ENCODE measurements at regions not wholly inside any gene's neighbourhood (a gene's known extent, or its start where the extent isn't known, plus 50 kb on each side); places are given as distances from the start of the nearest gene placed in this dataset.
"Not testable (repeated sequence)": the region's sequence is repeated elsewhere in the genome, so short reads cannot be mapped to it uniquely, and the experiment has no call there.

DNA sequence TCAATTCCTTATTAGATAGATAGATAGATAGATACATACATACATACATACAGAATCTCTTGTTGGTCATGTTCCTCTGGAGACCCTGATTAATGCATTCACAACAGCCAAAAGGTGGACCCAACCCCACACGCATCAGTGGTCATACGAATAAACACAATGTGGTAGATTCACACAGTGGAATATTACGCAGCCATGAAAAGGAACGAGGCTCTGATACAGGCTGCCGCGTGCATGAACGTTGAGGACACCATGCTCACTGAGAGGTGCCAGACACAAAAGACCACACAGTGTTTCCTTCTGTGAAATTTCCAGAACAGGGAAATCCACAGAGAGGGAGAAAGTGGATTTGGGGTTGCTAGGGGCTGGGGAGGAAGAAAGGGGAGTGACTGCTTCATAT, 136.7 kb downstream of the CRLF2 start:
- Histone ChIP-seq H3K9me3 (ENCODE audit: insufficient read depth, low read depth, low read length) (peaks cover 7% of the 10 kb centered on the region; the same call in 1 of the 2 replicates), H3K4me1 (ENCODE audit: insufficient read depth, low read length) (no peaks in the 10 kb centered on the region), H3K27ac (ENCODE audit: low read length) (no peak overlapping the region), H3K9ac (ENCODE audit: low read depth, low read length) (no peak overlapping the region), H3K4me3 (ENCODE audit: low read length) (no peak overlapping the region), H3K36me3 (ENCODE audit: insufficient read depth, low read depth, low read length) (no peaks in the 10 kb centered on the region), H3K27me3 (ENCODE audit: insufficient read depth, low read length) (no peaks in the 10 kb centered on the region; the same call in 1 of the 2 replicates)

DNA sequence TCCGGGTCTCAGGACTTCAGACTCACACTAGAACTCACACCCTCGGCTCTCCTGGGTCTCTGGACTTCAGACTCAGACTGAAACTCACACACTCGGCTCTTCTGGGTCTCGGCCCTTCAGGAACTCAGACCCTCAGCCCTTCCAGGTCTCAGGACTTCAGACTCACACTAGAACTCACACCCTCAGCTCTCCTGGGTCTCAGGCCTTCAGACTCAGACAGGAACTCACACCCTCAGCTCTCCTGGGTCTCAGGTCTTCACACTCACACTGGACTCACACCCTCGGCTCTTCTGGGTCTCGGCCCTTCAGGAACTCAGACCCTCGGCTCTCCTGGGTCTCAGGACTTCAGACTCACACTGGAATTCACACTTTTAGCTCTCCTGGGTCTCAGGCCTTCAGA, 137.3 kb downstream of the CRLF2 start:
- no peaks in the 10 kb centered on the region for H3K36me3 ChIP-seq (ENCODE audit: insufficient read depth, low read depth, low read length)
- no peak overlapping the region for H3K4me3 ChIP-seq (ENCODE audit: low read length)
- H3K9ac ChIP-seq (ENCODE audit: low read depth, low read length) = no peak overlapping the region
- no peak overlapping the region for H3K27ac ChIP-seq (ENCODE audit: low read length)
- no peaks in the 10 kb centered on the region for H3K4me1 ChIP-seq (ENCODE audit: insufficient read depth, low read length)
- H3K9me3 ChIP-seq (ENCODE audit: insufficient read depth, low read depth, low read length) = peaks cover 7% of the 10 kb centered on the region; the same call in 1 of the 2 replicates
- H3K27me3 ChIP-seq (ENCODE audit: insufficient read depth, low read length) = no peaks in the 10 kb centered on the region; the same call in 1 of the 2 replicates

DNA sequence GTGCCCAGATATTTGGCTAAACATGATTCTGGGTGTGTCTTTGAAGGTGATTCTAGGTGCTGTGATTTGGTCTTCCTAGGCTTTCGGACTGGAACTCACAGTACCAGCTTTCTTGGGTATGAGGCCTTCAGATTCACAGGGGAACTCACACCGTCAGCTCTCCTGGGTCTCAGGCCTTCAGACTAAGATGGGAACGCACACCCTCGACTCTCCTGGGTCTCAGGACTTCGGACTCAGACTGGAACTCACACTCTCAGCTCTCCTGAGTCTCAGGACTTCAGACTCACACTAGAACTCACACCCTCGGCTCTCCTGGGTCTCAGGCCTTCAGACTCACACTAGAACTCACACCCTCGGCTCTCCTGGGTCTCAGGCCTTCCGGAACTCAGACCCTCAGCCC, 137.7 kb downstream of the CRLF2 start:
- no peaks in the 10 kb centered on the region for H3K36me3 ChIP-seq (ENCODE audit: insufficient read depth, low read depth, low read length)
- H3K27me3 ChIP-seq (ENCODE audit: insufficient read depth, low read length) = no peaks in the 10 kb centered on the region; the same call in 1 of the 2 replicates
- H3K9me3 ChIP-seq (ENCODE audit: insufficient read depth, low read depth, low read length) = peaks cover 7% of the 10 kb centered on the region; the same call in 1 of the 2 replicates
- H3K9ac ChIP-seq (ENCODE audit: low read depth, low read length) = no peak overlapping the region
- no peak overlapping the region for H3K27ac ChIP-seq (ENCODE audit: low read length)
- no peak overlapping the region for H3K4me3 ChIP-seq (ENCODE audit: low read length)
- H3K4me1 ChIP-seq (ENCODE audit: insufficient read depth, low read length) = no peaks in the 10 kb centered on the region

DNA sequence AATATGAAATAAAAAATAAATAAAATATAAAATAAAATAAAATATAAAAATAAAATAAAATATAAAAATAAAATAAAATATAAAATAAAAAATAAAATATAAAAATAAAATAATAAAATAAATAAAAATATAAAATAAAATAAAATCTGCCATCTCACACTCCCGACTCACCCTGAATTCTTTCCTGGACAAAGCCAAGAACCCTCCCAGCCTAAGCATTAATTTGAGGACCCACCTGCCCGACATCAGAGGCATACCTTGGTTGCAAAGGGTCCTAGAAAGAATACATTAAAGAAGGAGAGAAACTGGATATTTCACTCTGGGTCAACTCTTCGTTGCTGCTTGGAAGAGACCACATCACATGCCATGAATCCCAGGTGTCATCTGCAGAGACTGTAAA, 138.3 kb downstream of the CRLF2 start:
- no peak overlapping the region for H3K4me3 ChIP-seq (ENCODE audit: low read length)
- no peak overlapping the region for H3K9ac ChIP-seq (ENCODE audit: low read depth, low read length)
- no peaks in the 10 kb centered on the region for H3K4me1 ChIP-seq (ENCODE audit: insufficient read depth, low read length)
- H3K36me3 ChIP-seq (ENCODE audit: insufficient read depth, low read depth, low read length) = no peaks in the 10 kb centered on the region
- no peak overlapping the region for H3K27ac ChIP-seq (ENCODE audit: low read length)
- H3K27me3 ChIP-seq (ENCODE audit: insufficient read depth, low read length) = no peaks in the 10 kb centered on the region; the same call in 1 of the 2 replicates
- H3K9me3 ChIP-seq (ENCODE audit: insufficient read depth, low read depth, low read length) = peaks cover 7% of the 10 kb centered on the region; the same call in 1 of the 2 replicates

DNA sequence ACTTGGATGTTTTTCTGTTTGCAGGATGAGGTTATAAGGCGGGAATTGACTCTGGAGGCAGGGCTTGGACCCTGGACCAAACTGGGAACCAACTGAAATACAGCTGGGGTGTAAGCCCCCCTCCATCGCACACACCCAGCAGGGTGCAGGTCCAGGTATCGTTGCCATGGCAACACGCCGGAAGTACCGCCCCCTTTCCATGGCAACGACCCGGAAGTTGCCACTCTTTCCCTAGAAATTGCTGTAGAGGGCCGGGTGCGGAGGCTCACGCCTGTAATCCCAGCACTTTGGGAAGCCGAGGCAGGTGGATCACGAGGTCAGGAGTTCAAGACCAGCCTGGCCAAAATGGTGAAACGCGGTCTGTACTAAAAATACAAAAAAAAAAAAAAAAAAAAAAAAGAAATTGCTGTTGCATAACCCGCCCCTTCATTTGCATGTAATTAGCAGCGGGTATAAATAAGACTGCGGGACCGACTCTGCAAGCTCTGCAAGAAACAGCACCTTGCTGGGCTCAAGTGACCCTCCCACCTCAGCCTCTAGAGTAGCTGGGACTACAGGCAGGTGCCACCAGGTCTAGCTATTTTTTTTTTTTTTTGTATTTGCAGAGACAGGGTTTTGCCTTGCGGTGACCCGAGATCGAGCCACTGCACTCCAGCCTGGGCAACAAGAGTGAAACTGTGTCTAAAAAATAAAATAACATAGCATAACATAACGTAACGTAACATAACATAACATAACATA, 139.6 kb downstream of the CRLF2 start:
- no peak overlapping the region for H3K9ac ChIP-seq (ENCODE audit: low read depth, low read length)
- no peaks in the 10 kb centered on the region; the same call in 1 of the 2 replicates for H3K27me3 ChIP-seq (ENCODE audit: insufficient read depth, low read length)
- H3K36me3 ChIP-seq (ENCODE audit: insufficient read depth, low read depth, low read length) = no peaks in the 10 kb centered on the region
- peaks cover 7% of the 10 kb centered on the region; the same call in 1 of the 2 replicates for H3K9me3 ChIP-seq (ENCODE audit: insufficient read depth, low read depth, low read length)
- no peaks in the 10 kb centered on the region for H3K4me1 ChIP-seq (ENCODE audit: insufficient read depth, low read length)
- no peak overlapping the region for H3K4me3 ChIP-seq (ENCODE audit: low read length)
- no peak overlapping the region for H3K27ac ChIP-seq (ENCODE audit: low read length)

DNA sequence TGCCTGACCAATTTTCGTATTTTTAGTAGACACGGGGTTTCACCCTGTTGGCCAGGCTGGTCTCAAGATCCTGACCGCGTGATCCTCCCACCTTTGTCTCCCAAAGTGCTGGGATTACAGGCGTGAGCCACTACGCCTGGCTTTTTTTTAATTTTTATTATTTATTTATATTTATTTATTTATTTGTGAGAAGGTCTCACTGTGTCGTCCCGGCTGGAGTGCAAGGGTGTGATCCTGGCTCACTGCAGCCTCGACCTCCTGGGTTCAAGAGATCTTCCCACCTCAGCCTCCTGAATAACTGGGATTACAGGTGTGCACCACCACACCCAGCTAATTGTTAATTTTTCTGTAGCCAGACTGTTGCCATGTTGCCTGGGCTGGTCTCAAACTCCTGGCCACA, 141.1 kb downstream of the CRLF2 start:
- peaks cover 7% of the 10 kb centered on the region; the same call in 1 of the 2 replicates for H3K9me3 ChIP-seq (ENCODE audit: insufficient read depth, low read depth, low read length)
- H3K27ac ChIP-seq (ENCODE audit: low read length) = no peak overlapping the region
- H3K4me1 ChIP-seq (ENCODE audit: insufficient read depth, low read length) = no peaks in the 10 kb centered on the region
- H3K27me3 ChIP-seq (ENCODE audit: insufficient read depth, low read length) = no peaks in the 10 kb centered on the region
- H3K9ac ChIP-seq (ENCODE audit: low read depth, low read length) = no peak overlapping the region
- no peak overlapping the region for H3K4me3 ChIP-seq (ENCODE audit: low read length)
- no peaks in the 10 kb centered on the region for H3K36me3 ChIP-seq (ENCODE audit: insufficient read depth, low read depth, low read length)

DNA sequence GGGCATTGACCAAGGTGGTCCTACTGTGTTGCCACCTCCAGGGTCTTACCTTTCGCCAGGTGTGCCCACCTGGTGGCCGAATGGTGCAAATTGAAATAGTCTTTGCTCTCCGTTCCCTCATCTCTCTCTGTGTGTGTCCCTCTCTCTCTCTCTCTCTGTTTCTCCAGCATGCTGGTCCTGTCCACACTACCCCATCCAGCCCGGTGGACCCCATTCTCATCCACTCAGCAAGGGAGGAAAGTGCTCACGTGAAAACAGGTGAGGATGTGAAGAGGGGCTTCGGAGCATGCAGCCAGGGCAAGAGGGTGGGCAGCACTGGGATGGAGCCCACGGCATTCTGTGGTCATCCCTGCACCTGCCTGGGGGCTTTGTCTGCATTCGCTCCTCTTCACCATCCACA, 150.1 kb downstream of the CRLF2 start:
- no peaks in the 10 kb centered on the region for H3K27me3 ChIP-seq (ENCODE audit: insufficient read depth, low read length)
- H3K9ac ChIP-seq (ENCODE audit: low read depth, low read length) = no peak overlapping the region
- H3K36me3 ChIP-seq (ENCODE audit: insufficient read depth, low read depth, low read length) = no peaks in the 10 kb centered on the region
- no peak overlapping the region for H3K27ac ChIP-seq (ENCODE audit: low read length)
- peaks cover 7% of the 10 kb centered on the region; the same call in 1 of the 2 replicates for H3K9me3 ChIP-seq (ENCODE audit: insufficient read depth, low read depth, low read length)
- no peak overlapping the region for H3K4me3 ChIP-seq (ENCODE audit: low read length)
- no peaks in the 10 kb centered on the region for H3K4me1 ChIP-seq (ENCODE audit: insufficient read depth, low read length)

DNA sequence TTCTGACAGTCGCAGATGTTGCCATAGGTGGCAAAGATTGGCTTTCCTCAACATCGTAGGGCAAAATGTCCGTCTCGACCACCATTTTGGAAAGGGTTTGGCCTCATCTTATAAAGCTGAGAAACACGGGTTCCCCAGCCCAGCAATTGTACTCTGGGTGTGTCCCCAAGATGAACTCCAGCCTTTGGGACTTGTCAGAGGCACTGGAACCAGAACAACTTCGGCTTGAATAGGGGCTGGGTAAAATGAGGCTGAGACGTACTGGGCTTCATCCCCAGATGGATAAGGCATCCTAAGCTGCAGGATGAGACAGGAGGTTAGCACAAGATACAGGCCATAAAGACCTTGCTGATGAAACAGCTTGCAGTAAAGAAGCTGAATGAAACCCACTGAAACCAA, 151.9 kb downstream of the CRLF2 start:
- H3K9me3 ChIP-seq (ENCODE audit: insufficient read depth, low read depth, low read length) = peaks cover 7% of the 10 kb centered on the region; the same call in 1 of the 2 replicates
- H3K4me1 ChIP-seq (ENCODE audit: insufficient read depth, low read length) = no peaks in the 10 kb centered on the region
- no peaks in the 10 kb centered on the region for H3K27me3 ChIP-seq (ENCODE audit: insufficient read depth, low read length)
- H3K27ac ChIP-seq (ENCODE audit: low read length) = no peak overlapping the region
- H3K4me3 ChIP-seq (ENCODE audit: low read length) = no peak overlapping the region
- no peaks in the 10 kb centered on the region for H3K36me3 ChIP-seq (ENCODE audit: insufficient read depth, low read depth, low read length)
- H3K9ac ChIP-seq (ENCODE audit: low read depth, low read length) = no peak overlapping the region

DNA sequence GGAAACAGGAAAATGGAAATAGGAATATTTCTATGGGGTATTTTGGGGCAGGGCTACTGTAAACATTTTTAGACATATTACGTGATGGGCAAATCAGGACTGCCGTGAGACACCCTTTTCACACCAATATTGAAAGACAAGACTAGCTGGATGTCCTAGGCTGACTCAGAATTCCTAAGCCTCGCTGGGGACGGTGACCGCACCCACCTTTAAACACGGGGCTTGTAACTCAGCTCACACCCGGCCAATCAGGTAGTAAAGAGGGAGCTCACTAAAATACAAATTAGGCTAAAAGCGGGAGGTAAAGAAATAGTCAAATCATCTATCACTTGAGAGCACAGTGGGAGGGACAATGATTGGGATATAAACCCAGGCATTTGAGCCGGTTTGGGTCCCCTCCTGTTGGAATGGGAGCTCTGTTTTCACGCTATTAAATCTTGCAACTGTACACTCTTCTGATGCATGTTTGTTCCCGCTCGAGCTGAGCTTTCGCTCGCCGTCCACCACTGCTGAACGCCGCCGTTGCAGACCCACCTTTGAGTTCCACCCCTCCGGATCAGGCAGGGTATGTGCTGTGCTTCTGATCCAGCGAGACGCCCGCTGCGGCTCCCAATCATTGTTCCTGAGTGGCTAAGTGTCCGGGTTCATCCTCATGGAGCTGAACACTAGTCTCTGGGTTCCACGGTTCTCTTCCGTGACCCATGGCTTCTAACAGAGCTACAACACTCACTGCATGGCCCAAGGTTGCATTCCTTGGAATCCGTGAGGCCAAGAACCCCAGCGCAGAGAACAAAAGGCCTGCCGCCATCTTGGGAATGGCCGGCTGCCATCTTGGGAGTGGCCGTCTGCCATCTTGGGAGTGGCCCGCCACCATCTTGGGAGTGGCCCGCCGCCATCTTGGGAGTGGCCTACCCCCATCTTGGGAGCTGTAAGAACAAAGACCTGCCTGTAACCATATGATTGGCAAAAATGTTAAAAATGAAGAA, 152.6 kb downstream of the CRLF2 start:
- peaks cover 7% of the 10 kb centered on the region; the same call in 1 of the 2 replicates for H3K9me3 ChIP-seq (ENCODE audit: insufficient read depth, low read depth, low read length)
- no peaks in the 10 kb centered on the region for H3K36me3 ChIP-seq (ENCODE audit: insufficient read depth, low read depth, low read length)
- no peak overlapping the region for H3K4me3 ChIP-seq (ENCODE audit: low read length)
- H3K9ac ChIP-seq (ENCODE audit: low read depth, low read length) = no peak overlapping the region
- no peaks in the 10 kb centered on the region for H3K27me3 ChIP-seq (ENCODE audit: insufficient read depth, low read length)
- no peaks in the 10 kb centered on the region for H3K4me1 ChIP-seq (ENCODE audit: insufficient read depth, low read length)
- no peak overlapping the region for H3K27ac ChIP-seq (ENCODE audit: low read length)

DNA sequence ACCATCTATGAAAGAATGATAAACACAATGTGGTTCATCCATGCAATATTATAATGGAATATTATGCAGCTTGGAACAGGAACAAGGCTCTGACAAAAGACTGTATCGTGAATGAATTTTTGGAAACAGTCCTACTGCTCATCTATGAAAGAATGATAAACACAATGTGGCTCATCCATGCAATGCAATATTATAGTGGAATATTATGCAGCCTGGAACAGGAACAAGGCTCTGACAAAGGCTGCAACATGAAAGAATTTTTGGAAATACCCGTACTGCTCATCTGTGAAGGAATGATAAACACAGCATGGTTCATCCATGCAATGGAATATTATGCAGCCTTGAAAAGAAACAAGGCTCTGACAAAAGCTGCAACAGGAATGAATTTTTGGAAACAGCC, 158.8 kb downstream of the CRLF2 start:
- not testable (repeated sequence) for H3K9ac ChIP-seq (ENCODE audit: low read depth, low read length); H3K27ac ChIP-seq (ENCODE audit: low read length); H3K27me3 ChIP-seq (ENCODE audit: insufficient read depth, low read length)

DNA sequence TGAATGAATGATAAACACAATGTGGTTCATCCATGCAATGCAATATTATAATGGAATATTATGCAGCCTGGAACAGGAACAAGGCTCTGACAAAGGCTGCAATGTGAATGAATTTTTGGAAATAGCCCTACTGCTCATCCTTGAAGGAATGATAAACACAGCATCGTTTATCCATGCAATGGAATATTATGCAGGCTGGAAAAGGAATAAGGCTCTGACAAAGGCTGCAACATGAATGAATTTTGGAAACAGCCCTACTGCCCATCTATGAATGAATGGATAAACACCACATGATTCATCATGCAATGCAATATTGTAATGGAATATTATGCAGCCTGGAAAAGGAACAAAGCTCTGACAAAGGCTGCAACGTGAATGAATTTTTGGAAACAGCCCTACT, 159.4 kb downstream of the CRLF2 start:
- Histone ChIP-seq H3K9ac (ENCODE audit: low read depth, low read length) (no peak overlapping the region), H3K36me3 (ENCODE audit: insufficient read depth, low read depth, low read length) (no peaks in the 10 kb centered on the region), H3K27ac (ENCODE audit: low read length) (no peak overlapping the region), H3K4me3 (ENCODE audit: low read length) (no peak overlapping the region), H3K9me3 (ENCODE audit: insufficient read depth, low read depth, low read length) (peaks cover 27% of the 10 kb centered on the region), H3K4me1 (ENCODE audit: insufficient read depth, low read length) (no peaks in the 10 kb centered on the region), H3K27me3 (ENCODE audit: insufficient read depth, low read length) (no peaks in the 10 kb centered on the region)

More for the DNA sequence above, 158.8 kb downstream of the CRLF2 start:
- H3K4me3 ChIP-seq (ENCODE audit: low read length); H3K36me3 ChIP-seq (ENCODE audit: insufficient read depth, low read depth, low read length); H3K4me1 ChIP-seq (ENCODE audit: insufficient read depth, low read length): not testable (repeated sequence)
- H3K9me3 ChIP-seq (ENCODE audit: insufficient read depth, low read depth, low read length) = peaks cover 27% of the 10 kb centered on the region

Measured in iPS-20b (cell line).